ENCODE measurements at regions not wholly inside any gene's neighbourhood (a gene's known extent, or its start where the extent isn't known, plus 50 kb on each side); places are given as distances from the start of the nearest gene placed in this dataset.
A peak's percentile ranks its signal among the peaks of the same experiment; 100 is the strongest.
"Not testable (repeated sequence)": the region's sequence is repeated elsewhere in the genome, so short reads cannot be mapped to it uniquely, and the experiment has no call there.

DNA sequence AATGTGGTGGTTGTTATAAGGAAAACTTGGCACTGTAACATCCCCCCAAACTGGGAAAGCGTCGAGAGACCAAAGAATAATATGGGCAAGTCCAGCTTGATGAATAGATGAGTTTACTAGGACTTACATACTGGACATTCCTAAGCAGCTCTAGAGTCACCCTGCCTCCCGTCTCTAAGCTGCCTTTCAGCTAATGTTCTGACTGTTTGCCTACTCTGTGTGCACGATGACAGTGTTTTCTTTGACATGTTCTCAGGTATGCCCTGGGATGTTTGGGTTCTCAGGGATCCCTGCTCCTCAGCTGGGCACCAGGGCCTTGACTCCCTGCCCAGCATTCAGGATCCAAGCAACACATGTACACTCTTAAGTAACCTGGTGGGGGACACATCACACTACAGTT, 87.5 kb downstream of the MRPL57 start:
- H3K4me1 ChIP-seq (ENCODE audit: insufficient read depth, low read length); H3K27me3 ChIP-seq (ENCODE audit: insufficient read depth, low read length); H3K9me3 ChIP-seq (ENCODE audit: insufficient read depth, low read depth, low read length); H3K4me3 ChIP-seq (ENCODE audit: low read length); H3K27ac ChIP-seq (ENCODE audit: low read depth, low read length); H3K36me3 ChIP-seq (ENCODE audit: insufficient read depth, low read length); H3K9ac ChIP-seq (ENCODE audit: low read depth, low read length): not testable (repeated sequence)
- 95% methylated on average over 2 of the region's 4 CpGs for WGBS

DNA sequence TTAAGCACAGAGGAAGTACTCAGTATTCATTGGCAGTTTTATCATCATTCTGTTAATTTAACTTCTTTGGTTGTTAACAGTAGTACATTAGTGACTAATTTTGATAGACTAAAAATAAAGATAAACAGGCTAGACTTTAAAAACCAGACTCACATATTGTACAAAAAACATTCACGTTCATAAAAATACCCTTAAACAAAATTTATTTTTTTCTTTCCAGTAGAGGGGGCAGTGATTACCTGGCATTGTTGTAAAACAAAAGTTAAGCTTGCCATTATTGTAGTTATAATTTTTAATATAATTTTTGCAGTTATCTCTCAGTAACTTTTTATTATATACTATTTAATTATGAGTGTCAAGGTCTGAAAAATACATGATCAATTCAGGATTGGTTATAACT, 92.0 kb downstream of the MRPL57 start:
- H3K27ac ChIP-seq (ENCODE audit: low read depth, low read length); H3K9me3 ChIP-seq (ENCODE audit: insufficient read depth, low read depth, low read length); H3K4me1 ChIP-seq (ENCODE audit: insufficient read depth, low read length); H3K9ac ChIP-seq (ENCODE audit: low read depth, low read length); H3K36me3 ChIP-seq (ENCODE audit: insufficient read depth, low read length); H3K4me3 ChIP-seq (ENCODE audit: low read length); H3K27me3 ChIP-seq (ENCODE audit: insufficient read depth, low read length): not testable (repeated sequence)
- 80% methylated on average over 1 of the region's 1 CpG for WGBS

DNA sequence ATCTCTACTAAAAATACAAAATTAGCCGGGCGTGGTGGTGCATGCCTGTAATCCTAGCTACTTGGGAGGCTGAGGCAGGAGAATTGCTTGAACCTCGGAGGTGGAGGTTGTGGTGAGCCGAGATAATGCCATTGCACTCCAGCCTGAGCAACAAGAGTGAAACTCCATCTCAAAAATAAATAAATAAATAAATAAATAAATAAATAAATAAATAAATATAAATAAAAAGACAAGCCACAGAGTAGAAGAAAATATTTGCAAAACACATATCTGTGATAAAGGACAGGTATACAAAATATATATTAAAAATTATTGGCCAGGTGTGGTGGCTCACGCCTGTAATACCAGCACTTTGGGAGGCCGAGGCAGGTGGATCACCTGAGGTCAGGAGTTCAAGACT, 96.0 kb downstream of the MRPL57 start:
- H3K9me3 ChIP-seq (ENCODE audit: insufficient read depth, low read depth, low read length); H3K36me3 ChIP-seq (ENCODE audit: insufficient read depth, low read length); H3K4me1 ChIP-seq (ENCODE audit: insufficient read depth, low read length); H3K9ac ChIP-seq (ENCODE audit: low read depth, low read length); H3K4me3 ChIP-seq (ENCODE audit: low read length); H3K27ac ChIP-seq (ENCODE audit: low read depth, low read length); H3K27me3 ChIP-seq (ENCODE audit: insufficient read depth, low read length): not testable (repeated sequence)
- WGBS = 96% methylated on average over 5 of the region's 6 CpGs

DNA sequence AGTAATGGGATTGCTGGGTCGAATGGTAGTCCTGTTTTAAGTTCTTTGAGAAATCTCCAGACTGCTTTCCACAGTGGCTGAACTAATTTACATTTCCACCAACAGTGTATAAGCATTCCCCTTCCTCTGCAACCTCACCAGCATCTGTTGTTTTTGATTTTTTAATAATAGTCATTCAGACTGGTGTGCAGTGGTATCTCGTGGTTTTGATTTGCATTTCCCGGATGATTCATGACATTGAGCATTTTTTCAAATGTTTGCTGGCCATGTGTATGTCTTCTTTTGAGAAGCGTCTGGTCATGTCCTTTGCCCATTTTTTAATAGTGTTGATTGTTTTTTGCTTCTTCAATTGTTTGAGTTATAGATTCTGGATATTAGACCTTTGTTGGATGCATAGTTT, 98.0 kb downstream of the MRPL57 start:
- not testable (repeated sequence) for H3K4me3 ChIP-seq (ENCODE audit: low read length); H3K4me1 ChIP-seq (ENCODE audit: insufficient read depth, low read length); H3K9ac ChIP-seq (ENCODE audit: low read depth, low read length); H3K9me3 ChIP-seq (ENCODE audit: insufficient read depth, low read depth, low read length); H3K27ac ChIP-seq (ENCODE audit: low read depth, low read length); H3K36me3 ChIP-seq (ENCODE audit: insufficient read depth, low read length); H3K27me3 ChIP-seq (ENCODE audit: insufficient read depth, low read length)
- 96% methylated on average over 4 of the region's 4 CpGs for WGBS

DNA sequence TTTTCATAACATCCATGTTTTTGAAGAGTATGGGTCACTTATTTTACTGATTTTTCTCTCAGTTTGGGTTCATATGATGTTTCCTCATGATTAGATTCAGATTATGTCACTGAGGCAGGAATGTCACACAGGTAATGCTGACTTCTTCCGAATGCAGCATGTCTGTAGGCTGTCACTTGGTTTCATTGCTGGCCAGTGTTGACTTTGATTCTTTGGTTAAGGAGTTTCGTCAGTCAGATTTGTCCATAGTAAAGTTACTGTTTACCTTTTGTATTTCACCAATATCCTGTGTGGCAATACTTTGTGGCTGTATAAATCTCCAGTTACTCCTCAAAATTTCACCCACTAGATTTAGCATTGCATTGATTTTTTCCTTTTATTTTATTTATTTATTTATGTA, 105.6 kb downstream of the MRPL57 start:
- peaks cover 2% of the 10 kb centered on the region for H3K4me1 ChIP-seq (ENCODE audit: insufficient read depth, low read length)
- no peak overlapping the region for H3K27ac ChIP-seq (ENCODE audit: low read depth, low read length)
- no peaks in the 10 kb centered on the region for H3K9me3 ChIP-seq (ENCODE audit: insufficient read depth, low read depth, low read length)
- H3K27me3 ChIP-seq (ENCODE audit: insufficient read depth, low read length) = no peaks in the 10 kb centered on the region
- WGBS = 85% methylated on average over 2 of the region's 2 CpGs
- no peak overlapping the region for H3K4me3 ChIP-seq (ENCODE audit: low read length)
- H3K36me3 ChIP-seq (ENCODE audit: insufficient read depth, low read length) = no peaks in the 10 kb centered on the region
- H3K9ac ChIP-seq (ENCODE audit: low read depth, low read length) = no peak overlapping the region

DNA sequence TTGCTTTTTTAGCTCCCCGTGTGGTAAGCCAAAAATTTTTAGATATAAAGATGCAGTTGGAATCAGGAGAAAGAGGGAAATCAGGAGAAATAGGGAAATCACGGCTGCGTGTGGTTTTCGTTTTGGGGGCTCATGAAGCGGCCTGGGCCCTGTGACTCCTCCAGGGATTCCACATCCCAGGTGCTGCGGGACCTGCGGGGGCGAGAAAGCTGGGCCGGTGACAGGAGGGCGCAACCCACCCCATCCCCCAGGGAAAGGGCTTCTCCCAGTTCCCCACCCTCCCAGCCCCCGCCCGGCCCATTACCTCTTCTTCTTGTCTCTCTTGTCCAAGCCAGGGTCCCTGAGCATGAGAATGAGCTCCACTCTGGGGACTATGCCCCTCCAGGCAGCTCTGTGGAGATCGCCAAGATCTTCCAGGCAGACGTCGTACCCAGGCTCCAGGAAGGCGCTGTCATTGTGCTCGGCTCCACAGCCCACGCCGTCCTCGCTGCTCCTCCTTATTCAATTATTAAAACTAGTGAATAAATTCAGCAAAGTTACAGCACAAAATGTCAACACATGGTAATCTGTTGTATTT, 111.0 kb downstream of the MRPL57 start:
- 91% methylated on average over 20 of the region's 20 CpGs for WGBS
- Histone ChIP-seq H3K27ac (ENCODE audit: low read depth, low read length) (no peak overlapping the region), H3K36me3 (ENCODE audit: insufficient read depth, low read length) (no peaks in the 10 kb centered on the region), H3K4me1 (ENCODE audit: insufficient read depth, low read length) (no peaks in the 10 kb centered on the region), H3K9me3 (ENCODE audit: insufficient read depth, low read depth, low read length) (no peaks in the 10 kb centered on the region), H3K9ac (ENCODE audit: low read depth, low read length) (no peak overlapping the region), H3K27me3 (ENCODE audit: insufficient read depth, low read length) (no peaks in the 10 kb centered on the region), H3K4me3 (ENCODE audit: low read length) (no peak overlapping the region)

DNA sequence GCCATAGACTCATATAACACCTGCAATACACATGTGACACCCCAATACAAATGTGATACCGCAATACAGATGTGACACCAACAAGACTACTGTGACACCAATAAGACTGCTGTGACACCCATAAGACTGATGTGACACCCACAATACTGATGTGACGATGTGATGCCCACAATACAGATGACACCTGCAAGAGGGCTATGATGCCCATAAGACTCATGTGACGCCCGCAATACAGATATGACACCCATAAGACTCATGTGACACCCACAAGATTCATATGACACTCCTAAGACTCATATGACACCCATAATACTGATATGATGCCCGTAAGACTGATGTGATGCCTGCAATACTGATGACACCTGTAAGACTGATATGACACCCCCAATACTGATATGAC, 113.0 kb downstream of the MRPL57 start:
- Histone ChIP-seq H3K4me3 (ENCODE audit: low read length) (no peak overlapping the region), H3K4me1 (ENCODE audit: insufficient read depth, low read length) (no peaks in the 10 kb centered on the region), H3K27me3 (ENCODE audit: insufficient read depth, low read length) (no peaks in the 10 kb centered on the region), H3K27ac (ENCODE audit: low read depth, low read length) (no peak overlapping the region), H3K9ac (ENCODE audit: low read depth, low read length) (no peak overlapping the region), H3K9me3 (ENCODE audit: insufficient read depth, low read depth, low read length) (no peaks in the 10 kb centered on the region), H3K36me3 (ENCODE audit: insufficient read depth, low read length) (no peaks in the 10 kb centered on the region)
- WGBS = 93% methylated on average over 5 of the region's 5 CpGs

DNA sequence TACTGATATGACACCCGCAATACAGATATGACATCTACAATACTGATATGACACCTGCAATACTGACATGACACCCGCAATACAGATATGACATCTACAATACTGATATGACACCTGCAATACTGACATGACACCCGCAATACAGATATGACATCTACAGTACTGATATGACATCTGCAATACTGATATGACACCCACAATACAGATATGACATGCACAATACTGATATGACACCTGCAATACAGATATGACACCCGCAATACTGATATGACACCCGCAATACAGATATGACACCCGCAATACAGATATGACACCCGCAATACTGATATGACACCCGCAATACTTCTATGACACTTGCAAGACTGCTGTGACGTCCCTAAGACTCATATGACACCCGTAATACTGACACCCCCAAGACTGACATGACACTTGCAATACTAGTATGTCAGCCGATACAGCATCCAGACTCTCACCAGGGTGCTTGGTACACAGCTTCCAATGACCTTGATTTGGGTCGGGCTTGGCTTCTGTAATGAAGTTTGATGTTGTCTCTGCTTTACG, 114.1 kb downstream of the MRPL57 start:
- not testable (repeated sequence) for H3K27ac ChIP-seq (ENCODE audit: low read depth, low read length); H3K4me3 ChIP-seq (ENCODE audit: low read length); H3K9ac ChIP-seq (ENCODE audit: low read depth, low read length); H3K4me1 ChIP-seq (ENCODE audit: insufficient read depth, low read length); H3K36me3 ChIP-seq (ENCODE audit: insufficient read depth, low read length); H3K9me3 ChIP-seq (ENCODE audit: insufficient read depth, low read depth, low read length); H3K27me3 ChIP-seq (ENCODE audit: insufficient read depth, low read length)
- WGBS = 93% methylated on average over 13 of the region's 13 CpGs

DNA sequence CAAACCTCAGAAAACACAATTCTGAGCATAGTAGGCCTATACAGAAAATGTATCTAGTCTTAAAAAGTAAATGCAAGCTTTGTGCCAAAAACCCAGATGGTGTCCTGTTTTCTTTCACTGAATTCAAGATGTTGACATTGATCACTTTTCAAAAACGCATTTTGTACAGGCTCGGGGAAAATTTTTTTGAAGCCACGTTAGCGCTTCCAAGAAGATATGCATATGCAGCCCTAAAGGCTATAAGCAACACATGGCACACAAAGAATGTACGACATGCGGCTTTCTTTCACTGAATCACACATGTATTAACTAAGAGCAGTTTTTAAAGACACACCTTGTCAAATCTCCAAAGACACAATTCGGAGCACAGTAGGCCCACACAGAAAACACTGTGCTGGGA, 115.4 kb downstream of the MRPL57 start:
- 93% methylated on average over 7 of the region's 7 CpGs for WGBS
- H3K4me1 ChIP-seq (ENCODE audit: insufficient read depth, low read length) = peaks cover 17% of the 10 kb centered on the region

DNA sequence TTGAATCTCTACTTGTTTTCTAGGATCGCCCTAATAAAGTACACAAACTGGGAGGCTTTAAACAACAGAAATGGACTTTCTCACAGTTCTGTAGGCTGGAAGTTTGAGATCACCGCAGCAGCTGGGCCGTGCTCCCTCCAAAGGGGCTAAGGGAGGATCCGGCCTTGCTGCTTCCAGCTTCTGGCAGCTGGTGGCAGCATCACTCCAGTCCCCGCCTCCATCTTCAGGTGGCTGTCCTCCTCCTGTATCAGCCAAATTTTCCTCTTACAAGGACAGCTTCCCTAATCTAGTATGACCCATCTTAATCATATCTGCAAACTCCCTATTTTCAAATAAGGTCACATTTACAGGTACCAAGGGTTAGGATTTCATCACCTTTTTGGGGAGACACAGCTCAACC, 120.5 kb downstream of the MRPL57 start:
- WGBS = 19% methylated on average over 5 of the region's 5 CpGs
- H3K9me3 ChIP-seq (ENCODE audit: insufficient read depth, low read depth, low read length) = not testable (repeated sequence)

More for the DNA sequence above, 115.4 kb downstream of the MRPL57 start:
- no peaks in the 10 kb centered on the region for H3K36me3 ChIP-seq (ENCODE audit: insufficient read depth, low read length)
- H3K27ac ChIP-seq (ENCODE audit: low read depth, low read length) = no peak overlapping the region
- H3K9ac ChIP-seq (ENCODE audit: low read depth, low read length) = no peak overlapping the region
- H3K27me3 ChIP-seq (ENCODE audit: insufficient read depth, low read length) = no peaks in the 10 kb centered on the region
- no peaks in the 10 kb centered on the region for H3K9me3 ChIP-seq (ENCODE audit: insufficient read depth, low read depth, low read length)
- H3K4me3 ChIP-seq (ENCODE audit: low read length) = no peak overlapping the region

DNA sequence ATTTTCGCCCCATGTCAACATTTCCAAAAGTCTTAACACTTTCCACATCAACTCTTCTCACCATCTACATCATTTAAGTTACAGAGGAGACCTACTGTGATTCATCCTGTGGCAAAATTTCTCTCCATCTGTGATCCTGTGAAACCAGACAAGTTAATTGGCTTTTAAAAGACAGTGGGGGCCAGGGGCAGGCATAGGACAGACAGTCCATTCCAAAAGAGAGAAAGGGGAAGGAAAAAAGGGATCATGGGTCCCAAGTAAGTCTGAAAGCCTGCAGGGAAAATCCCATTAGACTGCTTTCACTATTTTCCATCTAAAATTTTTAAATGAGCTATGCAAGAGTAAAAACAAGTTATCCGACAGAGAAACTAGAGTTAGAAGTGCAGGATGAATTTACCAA, 121.0 kb downstream of the MRPL57 start:
- Histone ChIP-seq H3K27ac (ENCODE audit: low read depth, low read length) (peak overlapping the region; percentile 16; the same call in 1 of the 2 replicates), H3K36me3 (ENCODE audit: insufficient read depth, low read length) (no peaks in the 10 kb centered on the region), H3K4me3 (ENCODE audit: low read length) (peak overlapping the region; percentile 97), H3K9me3 (ENCODE audit: insufficient read depth, low read depth, low read length) (no peaks in the 10 kb centered on the region), H3K9ac (ENCODE audit: low read depth, low read length) (no peak overlapping the region), H3K4me1 (ENCODE audit: insufficient read depth, low read length) (peaks cover 33% of the 10 kb centered on the region), H3K27me3 (ENCODE audit: insufficient read depth, low read length) (no peaks in the 10 kb centered on the region)
- 95% methylated on average over 2 of the region's 2 CpGs for WGBS

More for the DNA sequence above, 120.5 kb downstream of the MRPL57 start:
- not testable (repeated sequence) for H3K27ac ChIP-seq (ENCODE audit: low read depth, low read length); H3K27me3 ChIP-seq (ENCODE audit: insufficient read depth, low read length); H3K36me3 ChIP-seq (ENCODE audit: insufficient read depth, low read length); H3K4me3 ChIP-seq (ENCODE audit: low read length); H3K9ac ChIP-seq (ENCODE audit: low read depth, low read length)
- peaks cover 33% of the 10 kb centered on the region for H3K4me1 ChIP-seq (ENCODE audit: insufficient read depth, low read length)

All from HUES64 (cell line).